HL-60 (cell line): ENCODE measurements at regions not wholly inside any gene's neighbourhood (a gene's known extent, or its start where the extent isn't known, plus 50 kb on each side); places are given as distances from the start of the nearest gene placed in this dataset.

Experiments used
- DNase-seq, 2 experiments: peaks; one replicate each; pipeline ENCODE4 v3.0.0-alpha.2; 2010 to 2020; ENCODE audit warnings: low read depth in 1 of 2, low spot score in 1 of 2
- H3K27ac ChIP-seq: fragments of 250-450 bp; sonication (Bioruptor Pico); replicated peaks from 2 replicates; pipeline ENCODE4 v1.5.1; 2020; ENCODE audit warnings: mild to moderate bottlenecking, moderate library complexity
- H3K27me3 ChIP-seq: fragments of 250-450 bp; sonication (Bioruptor Pico); 2 replicates; pipeline ENCODE4 v1.5.1; 2021; ENCODE audit warnings: mild to moderate bottlenecking, moderate library complexity; ENCODE audit not compliant: insufficient read depth, poor library complexity, severe bottlenecking
- H3K4me3 ChIP-seq: replicated peaks from 2 replicates; pipeline ENCODE4 v1.5.1; 2011; ENCODE audit warnings: mild to moderate bottlenecking, control low read depth, low read length; ENCODE audit not compliant: insufficient read depth
- GABPA ChIP-seq: IDR thresholded peaks from 2 replicates; pipeline ENCODE4 v1.6.1; 2012; ENCODE audit warnings: low read depth
- POLR2AphosphoS5 ChIP-seq: IDR thresholded peaks from 2 replicates; pipeline ENCODE4 v1.6.1; 2012; ENCODE audit warnings: low read depth
- SPI1 ChIP-seq: IDR thresholded peaks from 2 replicates; pipeline ENCODE4 v1.6.1; 2012; ENCODE audit warnings: low read depth, mild to moderate bottlenecking, borderline replicate concordance
- TF ChIP-seq, protein P1 (sequence below): IDR thresholded peaks from one replicate; pipeline ENCODE4 v1.5.1; 2011; ENCODE audit warnings: low read length, control low read depth, inconsistent platforms; ENCODE audit not compliant: insufficient read depth
- TF ChIP-seq, protein P2 (sequence below): IDR thresholded peaks from 2 replicates; pipeline ENCODE4 v1.6.1; 2012; ENCODE audit warnings: low read depth; ENCODE audit not compliant: insufficient replicate concordance

- Histone ChIP-seq H3K27me3 (peaks cover 2% of the 10 kb centered on the region), H3K4me3 (no peak overlapping the region), H3K27ac (no peak overlapping the region)
- TF ChIP-seq GABPA (no peak), POLR2AphosphoS5 (no peak)
- DNase-seq = no peak
These were observed 80.2 kb upstream of the GCFC2 start for GRCh38 chr2:75790814-75791467.

DNA sequence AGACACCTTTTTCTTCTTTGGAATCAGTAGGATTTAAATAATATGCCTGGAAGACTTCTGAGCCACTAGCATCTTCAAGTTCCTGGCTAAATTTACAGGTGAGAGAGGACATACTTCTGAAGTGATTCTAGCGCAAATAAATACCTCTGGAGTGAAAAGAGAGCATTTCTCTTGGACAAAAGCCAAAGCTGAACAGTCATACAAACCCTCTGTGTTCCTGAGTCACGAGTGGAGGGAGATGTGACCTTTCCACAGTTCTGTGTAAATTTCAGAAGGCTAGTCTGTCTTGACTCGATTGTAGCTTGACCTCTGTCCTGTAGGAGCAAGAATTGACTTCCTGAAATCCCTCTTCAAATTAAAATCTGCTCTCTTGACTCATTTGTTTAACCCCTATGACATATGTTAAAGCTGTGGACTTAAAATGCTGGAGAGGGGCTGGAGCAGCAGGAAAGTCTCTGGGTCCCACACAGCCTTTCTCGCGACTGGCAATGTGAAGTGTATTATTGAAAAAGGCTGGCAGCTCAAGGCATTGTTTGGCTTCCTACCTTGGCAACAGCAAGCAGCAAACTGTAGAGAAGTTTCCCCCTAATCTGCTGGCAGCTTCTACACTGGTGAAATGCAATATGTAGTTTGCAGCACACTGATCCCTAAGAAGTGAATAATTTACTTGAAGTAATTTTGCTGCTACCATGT is 79.6 kb upstream of the GCFC2 start:
- H3K4me3 ChIP-seq = no peak overlapping the region
- DNase-seq = no peak
- H3K27ac ChIP-seq = no peak overlapping the region
- peaks cover 2% of the 10 kb centered on the region for H3K27me3 ChIP-seq
- no peak for TF ChIP-seq GABPA
- TF ChIP-seq, protein P1, sequence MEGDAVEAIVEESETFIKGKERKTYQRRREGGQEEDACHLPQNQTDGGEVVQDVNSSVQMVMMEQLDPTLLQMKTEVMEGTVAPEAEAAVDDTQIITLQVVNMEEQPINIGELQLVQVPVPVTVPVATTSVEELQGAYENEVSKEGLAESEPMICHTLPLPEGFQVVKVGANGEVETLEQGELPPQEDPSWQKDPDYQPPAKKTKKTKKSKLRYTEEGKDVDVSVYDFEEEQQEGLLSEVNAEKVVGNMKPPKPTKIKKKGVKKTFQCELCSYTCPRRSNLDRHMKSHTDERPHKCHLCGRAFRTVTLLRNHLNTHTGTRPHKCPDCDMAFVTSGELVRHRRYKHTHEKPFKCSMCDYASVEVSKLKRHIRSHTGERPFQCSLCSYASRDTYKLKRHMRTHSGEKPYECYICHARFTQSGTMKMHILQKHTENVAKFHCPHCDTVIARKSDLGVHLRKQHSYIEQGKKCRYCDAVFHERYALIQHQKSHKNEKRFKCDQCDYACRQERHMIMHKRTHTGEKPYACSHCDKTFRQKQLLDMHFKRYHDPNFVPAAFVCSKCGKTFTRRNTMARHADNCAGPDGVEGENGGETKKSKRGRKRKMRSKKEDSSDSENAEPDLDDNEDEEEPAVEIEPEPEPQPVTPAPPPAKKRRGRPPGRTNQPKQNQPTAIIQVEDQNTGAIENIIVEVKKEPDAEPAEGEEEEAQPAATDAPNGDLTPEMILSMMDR = no peak
- TF ChIP-seq, protein P2, sequence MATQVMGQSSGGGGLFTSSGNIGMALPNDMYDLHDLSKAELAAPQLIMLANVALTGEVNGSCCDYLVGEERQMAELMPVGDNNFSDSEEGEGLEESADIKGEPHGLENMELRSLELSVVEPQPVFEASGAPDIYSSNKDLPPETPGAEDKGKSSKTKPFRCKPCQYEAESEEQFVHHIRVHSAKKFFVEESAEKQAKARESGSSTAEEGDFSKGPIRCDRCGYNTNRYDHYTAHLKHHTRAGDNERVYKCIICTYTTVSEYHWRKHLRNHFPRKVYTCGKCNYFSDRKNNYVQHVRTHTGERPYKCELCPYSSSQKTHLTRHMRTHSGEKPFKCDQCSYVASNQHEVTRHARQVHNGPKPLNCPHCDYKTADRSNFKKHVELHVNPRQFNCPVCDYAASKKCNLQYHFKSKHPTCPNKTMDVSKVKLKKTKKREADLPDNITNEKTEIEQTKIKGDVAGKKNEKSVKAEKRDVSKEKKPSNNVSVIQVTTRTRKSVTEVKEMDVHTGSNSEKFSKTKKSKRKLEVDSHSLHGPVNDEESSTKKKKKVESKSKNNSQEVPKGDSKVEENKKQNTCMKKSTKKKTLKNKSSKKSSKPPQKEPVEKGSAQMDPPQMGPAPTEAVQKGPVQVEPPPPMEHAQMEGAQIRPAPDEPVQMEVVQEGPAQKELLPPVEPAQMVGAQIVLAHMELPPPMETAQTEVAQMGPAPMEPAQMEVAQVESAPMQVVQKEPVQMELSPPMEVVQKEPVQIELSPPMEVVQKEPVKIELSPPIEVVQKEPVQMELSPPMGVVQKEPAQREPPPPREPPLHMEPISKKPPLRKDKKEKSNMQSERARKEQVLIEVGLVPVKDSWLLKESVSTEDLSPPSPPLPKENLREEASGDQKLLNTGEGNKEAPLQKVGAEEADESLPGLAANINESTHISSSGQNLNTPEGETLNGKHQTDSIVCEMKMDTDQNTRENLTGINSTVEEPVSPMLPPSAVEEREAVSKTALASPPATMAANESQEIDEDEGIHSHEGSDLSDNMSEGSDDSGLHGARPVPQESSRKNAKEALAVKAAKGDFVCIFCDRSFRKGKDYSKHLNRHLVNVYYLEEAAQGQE = no peak
- TF ChIP-seq SPI1 = no peak
- no peak for TF ChIP-seq POLR2AphosphoS5

DNA sequence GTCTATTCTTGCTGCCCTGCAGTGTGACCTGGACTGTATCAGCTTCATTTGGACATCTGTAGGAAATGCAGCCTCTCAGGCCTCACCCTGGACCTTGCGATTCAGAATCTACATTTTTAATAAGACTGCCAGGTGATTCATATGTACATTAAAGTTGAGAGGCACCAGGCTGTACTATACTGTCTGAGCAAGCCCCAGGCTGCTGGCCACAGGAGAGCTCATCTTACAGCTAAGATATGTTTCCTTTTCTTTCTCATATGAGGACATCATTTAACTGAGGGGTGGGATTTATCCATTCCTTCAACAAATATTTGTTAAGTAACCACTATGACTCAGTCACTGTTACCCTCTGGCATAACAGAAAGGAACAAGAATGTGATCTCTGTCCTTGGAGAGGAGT is 78.2 kb upstream of the GCFC2 start:
- H3K27ac ChIP-seq = no peak overlapping the region
- TF ChIP-seq, protein P1 = no peak
- TF ChIP-seq, protein P2 = no peak
- TF ChIP-seq SPI1 (no peak), POLR2AphosphoS5 (no peak), GABPA (no peak)

GRCh38 chr2:75788154-75788553 is 77.4 kb upstream of the GCFC2 start:
- no peak for TF ChIP-seq POLR2AphosphoS5
- TF ChIP-seq GABPA = no peak
- TF ChIP-seq SPI1 = no peak
- TF ChIP-seq, protein P2 = no peak
- TF ChIP-seq, protein P1 = no peak
- no peak overlapping the region for H3K27ac ChIP-seq

More for the DNA sequence above, 78.2 kb upstream of the GCFC2 start:
- Histone ChIP-seq H3K4me3 (no peak overlapping the region), H3K27me3 (peaks cover 2% of the 10 kb centered on the region)
- no peak for DNase-seq

More at GRCh38 chr2:75788154-75788553, 77.4 kb upstream of the GCFC2 start:
- no peak overlapping the region for H3K4me3 ChIP-seq
- DNase-seq = no peak
- peaks cover 2% of the 10 kb centered on the region for H3K27me3 ChIP-seq
